Uterus (tissue), 3 donors: ENCODE measurements at regions not wholly inside any gene's neighbourhood (a gene's known extent, or its start where the extent isn't known, plus 50 kb on each side); places are given as distances from the start of the nearest gene placed in this dataset.
"Not testable (repeated sequence)": the region's sequence is repeated elsewhere in the genome, so short reads cannot be mapped to it uniquely, and the experiment has no call there.

Experiments used
- DNase-seq, 2 donors: peaks; one replicate each; pipeline ENCODE4 v3.0.0-alpha.2; 2019 to 2020
- H3K27ac ChIP-seq, 2 donors: fragments of 200-600 bp; sonication (generic); 1 replicate in 1 of 2; 2 replicates in 1 of 2; pipeline ENCODE4 v1.5.1; 2016 to 2018
- H3K27me3 ChIP-seq, 2 donors: fragments of 200-600 bp; sonication (generic); one replicate each; pipeline ENCODE4 v1.5.1; 2018 to 2019; ENCODE audit warnings: control low read depth in 1 of 2
- H3K36me3 ChIP-seq, 2 donors: fragments of 200-600 bp; sonication (generic); one replicate each; pipeline ENCODE4 v1.5.1; 2019; ENCODE audit warnings: control low read depth in 1 of 2
- H3K4me1 ChIP-seq, 2 donors: fragments of 200-600 bp; sonication (generic); one replicate each; pipeline ENCODE4 v1.5.1; 2018 to 2019; ENCODE audit warnings: control low read depth in 1 of 2
- H3K4me3 ChIP-seq, 2 donors: fragments of 200-600 bp; sonication (generic); 1 replicate in 1 of 2; 2 replicates in 1 of 2; pipeline ENCODE4 v1.5.1; 2018 to 2019; ENCODE audit warnings: mild to moderate bottlenecking in 1 of 2
- H3K9me3 ChIP-seq, 2 donors: fragments of 200-600 bp; sonication (generic); one replicate each; pipeline ENCODE4 v1.5.1; 2019; ENCODE audit warnings: control low read depth in 1 of 2
- CTCF ChIP-seq, 4 experiments: fragments of 200-600 bp in 2 of 4; fragments of 450-650 bp in 2 of 4; sonication (generic) in 2 of 4; IDR thresholded peaks; one replicate each; pipeline ENCODE4 v1.5.1; 2016 to 2019; ENCODE audit warnings: antibody characterized with exemption in 4 of 4, mild to moderate bottlenecking in 2 of 4, moderate library complexity in 1 of 4
- POLR2A ChIP-seq, 2 donors: fragments of 450-650 bp; IDR thresholded peaks; one replicate each; pipeline ENCODE4 v1.6.1; 2016; ENCODE audit warnings: antibody characterized with exemption in 2 of 2, mild to moderate bottlenecking in 1 of 2, moderate library complexity in 1 of 2
- intact Hi-C: fragments of 100-400 bp; cut with DNase I; formaldehyde crosslinking; loops from one replicate; pipeline ENCODE4 v1.15.1; 2023; ENCODE audit warnings: low total_unique reads
- donor health status: DM: yes; HTN: yes; CAD: no.

GRCh38 chr13:89204435-89204834 lies 1533.3 kb downstream of the SLITRK5 start:
- intact Hi-C loops: no loop called here
- H3K4me3 ChIP-seq: no peak overlapping the region
- no peaks in the 10 kb centered on the region for H3K9me3 ChIP-seq

GRCh38 chr13:89205856-89206520 lies 1534.8 kb downstream of the SLITRK5 start:
- H3K9me3 ChIP-seq: no peaks in the 10 kb centered on the region
- no peak for TF ChIP-seq CTCF (IDR thresholded peaks at IDR 0.05)
- no peak for TF ChIP-seq POLR2A (IDR thresholded peaks at IDR 0.05)
- H3K27ac ChIP-seq: no peak overlapping the region
- H3K4me1 ChIP-seq: no peaks in the 10 kb centered on the region
- H3K27me3 ChIP-seq: no peaks in the 10 kb centered on the region
- intact Hi-C loops: no loop called here
- no peak overlapping the region for H3K4me3 ChIP-seq
- no peak for DNase-seq
- no peaks in the 10 kb centered on the region for H3K36me3 ChIP-seq

More at GRCh38 chr13:89204435-89204834, 1533.3 kb downstream of the SLITRK5 start:
- DNase-seq: no peak
- no peak overlapping the region for H3K27ac ChIP-seq
- H3K27me3 ChIP-seq: no peaks in the 10 kb centered on the region
- H3K4me1 ChIP-seq: no peaks in the 10 kb centered on the region
- TF ChIP-seq POLR2A (IDR thresholded peaks at IDR 0.05) (no peak), CTCF (IDR thresholded peaks at IDR 0.05) (no peak)
- H3K36me3 ChIP-seq: no peaks in the 10 kb centered on the region

- H3K36me3 ChIP-seq: peaks cover 0 to 3% of the 10 kb centered on the region in 2 donors
- no peaks in the 10 kb centered on the region for H3K9me3 ChIP-seq
- no peak overlapping the region for H3K27ac ChIP-seq
- DNase-seq: no peak
- TF ChIP-seq POLR2A (IDR thresholded peaks at IDR 0.05): no peak
- no peak for TF ChIP-seq CTCF (IDR thresholded peaks at IDR 0.05)
- H3K4me1 ChIP-seq: no peaks in the 10 kb centered on the region
- intact Hi-C loops: no loop called here
- peaks cover 0 to 3% of the 10 kb centered on the region in 2 donors for H3K27me3 ChIP-seq
- no peak overlapping the region for H3K4me3 ChIP-seq
Observed at GRCh38 chr13:89212186-89212585, 1541.0 kb downstream of the SLITRK5 start.

GRCh38 chr13:89214185-89214584 lies 1543.0 kb downstream of the SLITRK5 start:
- H3K27ac ChIP-seq: no peak overlapping the region
- H3K4me3 ChIP-seq: no peak overlapping the region
- peaks cover 0 to 3% of the 10 kb centered on the region in 2 donors for H3K27me3 ChIP-seq
- TF ChIP-seq POLR2A (IDR thresholded peaks at IDR 0.05) (no peak), CTCF (IDR thresholded peaks at IDR 0.05) (no peak)
- H3K4me1 ChIP-seq: no peaks in the 10 kb centered on the region
- intact Hi-C loops: no loop called here
- H3K9me3 ChIP-seq: no peaks in the 10 kb centered on the region
- DNase-seq: no peak
- peaks cover 0 to 3% of the 10 kb centered on the region in 2 donors for H3K36me3 ChIP-seq

- H3K9me3 ChIP-seq, H3K27ac ChIP-seq, H3K4me1 ChIP-seq, H3K36me3 ChIP-seq, intact Hi-C loops, H3K27me3 ChIP-seq, H3K4me3 ChIP-seq, DNase-seq: not testable (repeated sequence)
Observed at GRCh38 chr13:89215319-89215718, 1544.1 kb downstream of the SLITRK5 start.

GRCh38 chr13:89217813-89218212 lies 1546.6 kb downstream of the SLITRK5 start:
- Histone ChIP-seq H3K27ac (no peak overlapping the region), H3K4me1 (no peaks in the 10 kb centered on the region), H3K27me3 (peaks cover 0 to 3% of the 10 kb centered on the region in 2 donors), H3K4me3 (no peak overlapping the region), H3K36me3 (no peaks in the 10 kb centered on the region), H3K9me3 (no peaks in the 10 kb centered on the region)
- intact Hi-C loops: no loop called here
- no peak for TF ChIP-seq POLR2A (IDR thresholded peaks at IDR 0.05)
- DNase-seq: no peak
